Type B pancreatic cell (in vitro differentiated cells): ENCODE measurements at regions not wholly inside any gene's neighbourhood (a gene's known extent, or its start where the extent isn't known, plus 50 kb on each side); places are given as distances from the start of the nearest gene placed in this dataset.

ENCODE experiments used
- DNase-seq: peaks from one replicate; pipeline ENCODE4 v3.0.0; 2021; ENCODE audit warnings: mixed read lengths; ENCODE audit not compliant: unreplicated experiment; ENCODE audit errors: extremely low spot score
- H3K27ac Mint-ChIP-seq: 2 replicates; pipeline ENCODE4 v1.8.0; 2021; ENCODE audit warnings: mild to moderate bottlenecking, mixed read lengths
- H3K27me3 Mint-ChIP-seq: 2 replicates; pipeline ENCODE4 v1.8.0; 2021; ENCODE audit warnings: mixed read lengths
- H3K36me3 Mint-ChIP-seq: 2 replicates; pipeline ENCODE4 v1.8.0; 2021; ENCODE audit warnings: mixed read lengths
- H3K4me1 Mint-ChIP-seq: one replicate; pipeline ENCODE4 v1.8.0; 2021; ENCODE audit warnings: mixed read lengths; ENCODE audit not compliant: unreplicated experiment
- H3K4me3 Mint-ChIP-seq: 2 replicates; pipeline ENCODE4 v1.8.0; 2021; ENCODE audit warnings: mild to moderate bottlenecking, mixed read lengths
- H3K9me3 Mint-ChIP-seq: 2 replicates; pipeline ENCODE4 v1.8.0; 2021; ENCODE audit warnings: mixed read lengths
- CTCF ChIP-seq: fragments of 200-600 bp; sonication (generic); conservative IDR thresholded peaks from 2 replicates; pipeline ENCODE4 v1.5.0; 2021; ENCODE audit warnings: antibody characterized with exemption, mild to moderate bottlenecking

GRCh38 chr2:121159291-121160071 lies 125.5 kb downstream of the TFCP2L1 start:
- H3K4me1 Mint-ChIP-seq = no peaks in the 10 kb centered on the region
- no peaks in the 10 kb centered on the region for H3K36me3 Mint-ChIP-seq
- no peak for DNase-seq
- H3K27ac Mint-ChIP-seq = no peak overlapping the region
- no peak for TF ChIP-seq CTCF
- no peaks in the 10 kb centered on the region for H3K9me3 Mint-ChIP-seq
- no peak overlapping the region for H3K4me3 Mint-ChIP-seq
- no peaks in the 10 kb centered on the region for H3K27me3 Mint-ChIP-seq

- H3K4me3 Mint-ChIP-seq = no peak overlapping the region
- H3K27ac Mint-ChIP-seq = no peak overlapping the region
- H3K36me3 Mint-ChIP-seq = no peaks in the 10 kb centered on the region
- TF ChIP-seq CTCF = no peak
- no peaks in the 10 kb centered on the region for H3K4me1 Mint-ChIP-seq
- no peak for DNase-seq
- H3K9me3 Mint-ChIP-seq = no peaks in the 10 kb centered on the region
- H3K27me3 Mint-ChIP-seq = no peaks in the 10 kb centered on the region
These were observed 124.6 kb downstream of the TFCP2L1 start for GRCh38 chr2:121160366-121160765.

- no peaks in the 10 kb centered on the region for H3K27me3 Mint-ChIP-seq
- no peak overlapping the region for H3K4me3 Mint-ChIP-seq
- no peaks in the 10 kb centered on the region for H3K4me1 Mint-ChIP-seq
- H3K9me3 Mint-ChIP-seq = no peaks in the 10 kb centered on the region
- no peaks in the 10 kb centered on the region for H3K36me3 Mint-ChIP-seq
- H3K27ac Mint-ChIP-seq = no peak overlapping the region
- no peak for DNase-seq
- no peak for TF ChIP-seq CTCF
These were observed 123.7 kb downstream of the TFCP2L1 start for GRCh38 chr2:121161272-121161671.

GRCh38 chr2:121162893-121163292 lies 122.1 kb downstream of the TFCP2L1 start:
- TF ChIP-seq CTCF = no peak
- Mint-ChIP-seq H3K4me3 (no peak overlapping the region), H3K36me3 (no peaks in the 10 kb centered on the region), H3K4me1 (peaks cover 5% of the 10 kb centered on the region), H3K27me3 (no peaks in the 10 kb centered on the region), H3K27ac (no peak overlapping the region), H3K9me3 (no peaks in the 10 kb centered on the region)
- DNase-seq = no peak

- H3K4me3 Mint-ChIP-seq = no peak overlapping the region
- DNase-seq = no peak
- no peaks in the 10 kb centered on the region for H3K27me3 Mint-ChIP-seq
- H3K9me3 Mint-ChIP-seq = no peaks in the 10 kb centered on the region
- no peak for TF ChIP-seq CTCF
- H3K4me1 Mint-ChIP-seq = peaks cover 5% of the 10 kb centered on the region
- no peaks in the 10 kb centered on the region for H3K36me3 Mint-ChIP-seq
- no peak overlapping the region for H3K27ac Mint-ChIP-seq
These were observed 121.0 kb downstream of the TFCP2L1 start for GRCh38 chr2:121164042-121164441.
